PC-9 (cell line): ENCODE measurements at regions not wholly inside any gene's neighbourhood (a gene's known extent, or its start where the extent isn't known, plus 50 kb on each side); places are given as distances from the start of the nearest gene placed in this dataset.

Experiments
- BruUV-seq: library from RNA; stranded (reverse); fragments of 400-500 nt; replicated peaks from 2 replicates; lab custom pipeline; 2021; lab: Mats Ljungman, UMichigan
- CTCF ChIA-PET: fragments of 300-600 bp; sonication (Branson Sonifier 250); formaldehyde crosslinking; loops from one replicate; lab custom pipeline; 2022; ENCODE audit warnings: antibody characterized with exemption; lab: Charles Lee
- POLR2A ChIA-PET: fragments of 300-600 bp; sonication (Branson Sonifier 250); formaldehyde crosslinking; loops from one replicate; lab custom pipeline; 2022; ENCODE audit warnings: antibody characterized with exemption; ENCODE audit not compliant: unreplicated experiment; lab: Charles Lee
- DNase-seq, 2 experiments: peaks; one replicate each; pipeline versions ENCODE4 v3.0.0 to v3.0.0-alpha.2; 2015 to 2022; ENCODE audit warnings: mixed read lengths in 1 of 2
- H2AFZ ChIP-seq: fragments of 200-600 bp; sonication (generic); 2 replicates; pipeline ENCODE4 v1.8.1; 2017; ENCODE audit warnings: antibody characterized with exemption
- H3F3A ChIP-seq: fragments of 200-600 bp; sonication (generic); 2 replicates; pipeline ENCODE4 v1.8.1; 2017; ENCODE audit warnings: antibody characterized with exemption, mild to moderate bottlenecking, low read depth; ENCODE audit not compliant: insufficient read depth
- H3K27ac ChIP-seq: fragments of 200-600 bp; sonication (generic); 2 replicates; pipeline ENCODE4 v1.6.1; 2016; ENCODE audit warnings: mixed run types
- H3K27me3 ChIP-seq: fragments of 200-600 bp; sonication (generic); 2 replicates; pipeline ENCODE4 v1.6.1; 2016; ENCODE audit warnings: low read depth, mixed run types; ENCODE audit not compliant: insufficient read depth
- H3K36me3 ChIP-seq: fragments of 200-600 bp; sonication (generic); 2 replicates; pipeline ENCODE4 v1.6.1; 2016; ENCODE audit warnings: low read depth, mixed run types
- H3K4me1 ChIP-seq: fragments of 200-600 bp; sonication (generic); replicated peaks from 2 replicates; pipeline ENCODE4 v1.6.1; 2016; ENCODE audit warnings: mixed run types; ENCODE audit not compliant: insufficient read depth
- H3K4me2 ChIP-seq: fragments of 200-600 bp; sonication (generic); 2 replicates; pipeline ENCODE4 v1.6.1; 2017; ENCODE audit warnings: mixed run types
- H3K4me3 ChIP-seq: fragments of 200-600 bp; sonication (generic); 2 replicates; pipeline ENCODE4 v1.6.1; 2016; ENCODE audit warnings: mixed run types
- H3K79me2 ChIP-seq: fragments of 200-600 bp; sonication (generic); 2 replicates; pipeline ENCODE4 v1.6.1; 2017; ENCODE audit warnings: low read depth, mixed run types
- H3K9me2 ChIP-seq: fragments of 200-600 bp; sonication (generic); 2 replicates; pipeline ENCODE4 v1.8.1; 2017; ENCODE audit warnings: mild to moderate bottlenecking; ENCODE audit not compliant: insufficient read depth
- H3K9me3 ChIP-seq: fragments of 200-600 bp; sonication (generic); 2 replicates; pipeline ENCODE4 v1.8.1; 2016; ENCODE audit warnings: low read depth; ENCODE audit not compliant: insufficient read depth
- H4K20me1 ChIP-seq: fragments of 200-600 bp; sonication (generic); 2 replicates; pipeline ENCODE4 v1.8.1; 2017; ENCODE audit not compliant: insufficient read depth
- EZH2 ChIP-seq: fragments of 200-600 bp; sonication (generic); IDR thresholded peaks from 2 replicates; pipeline ENCODE4 v1.8.0; 2017; ENCODE audit warnings: antibody characterized with exemption, low read depth
- intact Hi-C: fragments of 100-400 bp; cut with micrococcal nuclease; formaldehyde crosslinking; loops from one replicate; pipeline ENCODE4 v1.10.0; 2022; ENCODE audit not compliant: unreplicated experiment
- TF ChIP-seq, protein P1 (sequence below): fragments of 200-600 bp; sonication (generic); conservative IDR thresholded peaks from 2 replicates; pipeline ENCODE4 v1.6.1; 2017; ENCODE audit warnings: mixed run types, antibody characterized with exemption, mild to moderate bottlenecking, moderate library complexity

DNA sequence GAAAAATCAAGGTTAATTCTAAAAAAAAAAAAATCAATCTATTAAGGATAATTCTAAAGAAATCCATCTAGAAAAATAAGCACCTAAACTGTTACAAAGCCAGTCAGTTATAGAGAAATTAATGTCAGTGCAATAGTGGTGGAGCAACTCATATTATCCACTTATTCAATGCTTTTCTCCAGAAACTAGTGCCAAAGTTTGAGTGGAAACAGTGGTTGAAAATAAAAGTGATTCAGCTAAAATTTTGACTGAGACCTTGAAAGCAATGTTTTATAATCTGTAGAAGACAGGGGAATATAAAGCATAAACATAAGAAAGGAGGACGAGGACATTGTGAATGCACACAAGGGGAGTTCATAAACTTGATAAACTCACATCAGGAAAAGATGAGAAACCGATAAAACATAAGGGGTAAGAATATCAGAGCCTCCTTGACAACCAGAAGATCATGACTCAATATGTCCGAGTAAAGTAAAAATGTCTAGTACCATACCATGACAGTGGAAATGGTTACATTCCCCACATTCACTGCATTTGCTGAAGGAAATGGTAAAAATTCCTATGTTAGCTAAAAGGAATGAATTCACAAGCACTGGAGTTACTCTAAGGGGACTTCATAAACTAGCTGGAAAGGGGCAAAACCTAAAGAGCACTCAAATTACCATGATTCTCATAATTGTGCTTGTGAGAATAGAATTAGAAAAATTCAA is 58.7 kb upstream of the SLC5A12 start:
- Histone ChIP-seq H2AFZ (no peak overlapping the region), H3F3A (no peaks in the 10 kb centered on the region), H4K20me1 (no peaks in the 10 kb centered on the region), H3K4me2 (no peak overlapping the region), H3K4me1 (no peaks in the 10 kb centered on the region), H3K79me2 (no peaks in the 10 kb centered on the region), H3K27ac (no peak overlapping the region), H3K36me3 (no peaks in the 10 kb centered on the region), H3K9me2 (no peaks in the 10 kb centered on the region), H3K4me3 (no peak overlapping the region), H3K27me3 (no peaks in the 10 kb centered on the region), H3K9me3 (no peaks in the 10 kb centered on the region)
- DNase-seq: no peak
- ChIA-PET CTCF (no interaction called here), POLR2A (no interaction called here)
- BruUV-seq: no TSS peak
- TF ChIP-seq, protein P1, sequence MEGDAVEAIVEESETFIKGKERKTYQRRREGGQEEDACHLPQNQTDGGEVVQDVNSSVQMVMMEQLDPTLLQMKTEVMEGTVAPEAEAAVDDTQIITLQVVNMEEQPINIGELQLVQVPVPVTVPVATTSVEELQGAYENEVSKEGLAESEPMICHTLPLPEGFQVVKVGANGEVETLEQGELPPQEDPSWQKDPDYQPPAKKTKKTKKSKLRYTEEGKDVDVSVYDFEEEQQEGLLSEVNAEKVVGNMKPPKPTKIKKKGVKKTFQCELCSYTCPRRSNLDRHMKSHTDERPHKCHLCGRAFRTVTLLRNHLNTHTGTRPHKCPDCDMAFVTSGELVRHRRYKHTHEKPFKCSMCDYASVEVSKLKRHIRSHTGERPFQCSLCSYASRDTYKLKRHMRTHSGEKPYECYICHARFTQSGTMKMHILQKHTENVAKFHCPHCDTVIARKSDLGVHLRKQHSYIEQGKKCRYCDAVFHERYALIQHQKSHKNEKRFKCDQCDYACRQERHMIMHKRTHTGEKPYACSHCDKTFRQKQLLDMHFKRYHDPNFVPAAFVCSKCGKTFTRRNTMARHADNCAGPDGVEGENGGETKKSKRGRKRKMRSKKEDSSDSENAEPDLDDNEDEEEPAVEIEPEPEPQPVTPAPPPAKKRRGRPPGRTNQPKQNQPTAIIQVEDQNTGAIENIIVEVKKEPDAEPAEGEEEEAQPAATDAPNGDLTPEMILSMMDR: no peak
- TF ChIP-seq EZH2: no peak
- intact Hi-C loops: no loop called here

DNA sequence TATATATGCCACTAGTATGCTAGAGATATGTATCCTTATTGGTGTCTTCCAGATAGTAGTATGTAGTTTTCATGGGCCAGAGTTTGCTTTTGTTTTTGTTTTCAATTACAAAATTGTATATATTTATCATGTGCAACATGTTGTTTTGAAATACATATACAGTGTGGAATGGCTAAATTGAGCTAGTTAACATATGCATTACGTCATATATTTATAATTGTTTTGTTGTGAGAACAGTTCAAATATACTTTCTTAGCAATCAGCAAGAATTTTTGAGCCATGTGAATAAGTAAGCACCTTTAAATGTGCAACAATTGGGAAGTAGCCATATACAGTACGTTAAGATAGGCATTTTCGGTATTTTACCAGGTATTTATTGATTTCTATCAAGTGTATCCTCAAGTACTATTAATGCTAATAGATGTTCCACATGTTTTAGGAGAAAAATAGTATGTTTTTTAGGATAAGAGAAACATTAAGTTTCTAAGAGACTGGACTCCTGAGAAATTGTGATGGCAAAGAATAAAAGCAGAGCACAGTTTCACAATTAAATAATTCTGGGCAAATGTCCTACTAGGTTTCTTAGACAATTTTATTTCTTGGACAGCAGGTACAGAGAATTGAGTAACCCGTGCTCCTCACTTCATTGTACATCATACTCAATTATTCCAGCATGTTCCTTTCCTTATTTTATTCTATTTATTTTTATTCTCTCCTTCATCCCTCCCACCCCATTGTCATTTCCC is 60.5 kb upstream of the SLC5A12 start:
- no peaks in the 10 kb centered on the region for H3K9me3 ChIP-seq
- H3K4me2 ChIP-seq: no peak overlapping the region
- no peak for TF ChIP-seq EZH2
- TF ChIP-seq, protein P1: no peak
- H3F3A ChIP-seq: no peaks in the 10 kb centered on the region
- no peak for DNase-seq
- no peaks in the 10 kb centered on the region for H3K4me1 ChIP-seq
- H4K20me1 ChIP-seq: no peaks in the 10 kb centered on the region
- H3K27ac ChIP-seq: no peak overlapping the region
- intact Hi-C loops: no loop called here
- H3K36me3 ChIP-seq: no peaks in the 10 kb centered on the region
- H2AFZ ChIP-seq: no peak overlapping the region
- H3K27me3 ChIP-seq: no peaks in the 10 kb centered on the region
- H3K79me2 ChIP-seq: no peaks in the 10 kb centered on the region
- H3K9me2 ChIP-seq: no peaks in the 10 kb centered on the region
- no peak overlapping the region for H3K4me3 ChIP-seq
- CTCF ChIA-PET: no interaction called here
- no TSS peak for BruUV-seq
- POLR2A ChIA-PET: no interaction called here

DNA sequence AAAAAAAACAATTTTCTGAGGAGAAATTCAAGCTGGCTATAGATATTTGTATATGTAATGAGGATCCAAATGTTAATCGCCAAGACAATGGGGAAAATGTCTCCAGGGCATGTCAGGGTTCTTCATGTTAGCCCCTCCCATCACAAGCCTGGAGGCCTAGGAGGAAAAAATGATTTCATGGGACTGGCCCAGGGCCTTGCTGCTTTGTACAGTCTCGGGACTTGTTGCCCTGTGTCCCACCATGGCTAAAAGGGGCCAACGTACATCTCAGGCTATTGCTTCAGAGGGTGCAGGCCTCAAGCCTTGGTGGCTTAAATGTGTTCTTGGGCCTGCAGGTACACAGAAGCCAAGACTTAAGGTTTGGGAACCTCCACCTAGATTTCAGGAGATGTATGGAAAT is 62.1 kb upstream of the SLC5A12 start:
- no peaks in the 10 kb centered on the region; the same call in 1 of the 2 replicates for H3K9me2 ChIP-seq
- DNase-seq: no peak
- no peak overlapping the region for H3K4me3 ChIP-seq
- H3K27ac ChIP-seq: no peak overlapping the region
- H3K4me2 ChIP-seq: no peak overlapping the region
- H3K9me3 ChIP-seq: no peaks in the 10 kb centered on the region
- H2AFZ ChIP-seq: no peak overlapping the region
- ChIA-PET CTCF (no interaction called here), POLR2A (no interaction called here)
- BruUV-seq: no TSS peak
- no peaks in the 10 kb centered on the region for H4K20me1 ChIP-seq
- no peaks in the 10 kb centered on the region for H3K4me1 ChIP-seq
- no peaks in the 10 kb centered on the region for H3K79me2 ChIP-seq
- intact Hi-C loops: no loop called here
- H3F3A ChIP-seq: no peaks in the 10 kb centered on the region
- TF ChIP-seq EZH2: no peak
- TF ChIP-seq, protein P1: no peak
- H3K36me3 ChIP-seq: no peaks in the 10 kb centered on the region
- no peaks in the 10 kb centered on the region for H3K27me3 ChIP-seq
